HG03457 (cell line): ENCODE measurements at regions not wholly inside any gene's neighbourhood (a gene's known extent, or its start where the extent isn't known, plus 50 kb on each side); places are given as distances from the start of the nearest gene placed in this dataset.

Experiments
- ATAC-seq: cut with Tn5 transposase; IDR thresholded peaks from one replicate; pipeline ENCODE4 v1.9.1; 2021; ENCODE audit warnings: moderate number of reproducible peaks; ENCODE audit not compliant: unreplicated experiment

DNA sequence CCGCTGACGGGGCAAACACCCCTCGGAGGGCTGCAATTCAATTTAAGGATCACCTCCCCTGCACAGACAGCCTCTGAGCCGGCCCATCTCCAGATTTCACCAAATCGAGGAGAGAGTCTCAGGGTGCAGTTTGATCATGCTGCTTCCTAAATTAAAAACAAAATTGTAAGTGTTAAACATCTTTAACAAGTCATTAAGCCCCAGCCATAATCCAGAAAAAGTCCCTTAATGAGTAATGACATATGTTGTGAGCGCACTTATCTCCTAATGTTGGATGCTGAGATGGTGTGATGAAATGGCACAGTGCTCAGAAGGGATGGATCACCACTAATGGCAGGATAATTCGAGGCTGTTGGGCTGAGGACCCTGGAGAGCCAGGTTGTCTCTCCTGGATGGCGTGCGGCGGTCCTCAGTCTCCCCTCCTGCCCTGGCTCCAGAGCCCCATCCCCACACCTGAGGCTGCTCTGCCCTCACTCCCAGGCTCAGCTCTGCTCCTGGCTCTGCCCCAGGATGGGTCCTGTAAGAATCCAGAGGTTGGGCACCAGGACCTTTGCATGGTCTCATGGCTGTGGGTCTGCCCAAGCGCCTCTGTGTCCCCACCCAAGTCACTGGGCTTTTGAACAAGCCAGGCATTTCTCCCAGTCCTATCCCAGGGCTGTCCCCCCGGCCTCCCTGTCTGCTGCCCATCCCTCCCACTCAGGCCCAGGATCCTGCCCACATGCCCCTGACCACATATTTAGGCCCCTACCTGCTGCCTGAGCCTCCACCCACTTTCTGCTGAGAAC lies 224.4 kb upstream of the POU3F1 start:
- ATAC-seq, result no peak

DNA sequence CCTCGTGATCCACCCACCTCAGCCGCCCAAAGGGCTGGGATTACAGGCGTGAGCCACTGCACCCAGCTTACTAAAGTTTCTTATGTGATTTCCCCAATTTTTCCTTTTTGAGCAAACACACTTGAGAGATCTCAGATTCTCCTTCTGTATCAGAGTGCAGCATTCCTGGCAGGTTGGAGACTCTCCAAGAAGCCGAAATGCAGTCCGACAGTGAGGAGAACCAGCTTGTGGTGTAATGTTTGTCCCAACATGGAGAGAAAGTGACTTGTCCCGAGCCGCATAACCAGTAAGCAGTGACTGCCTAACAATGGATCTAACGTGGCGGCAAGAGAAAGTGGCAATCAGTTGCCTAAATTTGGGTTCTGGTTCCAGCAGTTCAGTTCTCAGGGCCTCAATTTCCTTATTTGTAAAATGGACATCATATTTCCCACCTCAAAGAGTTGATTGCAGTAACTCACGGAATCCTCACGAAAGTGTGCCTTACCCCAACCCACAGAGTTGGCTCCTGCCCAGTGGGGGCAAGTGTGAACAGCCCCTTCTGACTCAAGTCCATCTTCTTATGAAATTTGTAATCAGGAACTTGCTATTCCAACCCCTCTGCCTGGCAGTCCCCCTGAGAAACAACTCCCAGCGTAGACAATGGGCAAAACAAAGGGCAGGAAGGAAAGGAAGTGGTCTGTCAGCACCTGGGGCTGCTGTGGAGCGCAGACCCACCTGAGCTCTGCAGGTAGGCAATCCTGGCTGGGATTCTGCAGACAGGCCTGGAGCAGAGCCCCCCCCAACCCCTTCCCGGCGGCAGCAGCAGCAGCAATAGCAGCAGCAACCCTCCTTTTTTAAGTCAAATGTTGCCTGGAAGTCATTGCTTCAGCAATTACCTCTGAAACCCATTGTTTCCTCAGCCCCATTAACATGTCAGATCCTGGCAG lies 223.6 kb upstream of the POU3F1 start:
- no peak for ATAC-seq

DNA sequence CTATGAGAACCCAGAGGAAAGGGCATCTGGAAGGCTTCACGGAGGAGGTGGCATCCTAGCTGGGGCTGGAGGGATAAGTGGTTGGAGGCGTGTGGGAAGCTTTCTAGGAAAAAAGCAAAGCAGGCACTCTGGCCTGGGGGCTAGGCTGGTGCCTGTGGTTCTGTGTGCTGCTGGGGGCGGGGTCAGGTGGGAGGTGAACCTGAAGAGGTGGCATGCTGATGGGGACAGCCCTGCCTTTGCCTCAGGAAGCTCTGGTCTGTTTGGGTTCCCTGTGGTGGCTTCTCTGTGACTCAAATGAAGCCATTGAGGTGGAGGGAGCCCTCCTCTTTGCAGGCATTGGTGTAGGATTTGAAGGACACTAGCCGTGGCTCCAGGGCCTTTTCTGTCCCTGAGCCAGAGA lies 221.6 kb upstream of the POU3F1 start:
- no peak for ATAC-seq

DNA sequence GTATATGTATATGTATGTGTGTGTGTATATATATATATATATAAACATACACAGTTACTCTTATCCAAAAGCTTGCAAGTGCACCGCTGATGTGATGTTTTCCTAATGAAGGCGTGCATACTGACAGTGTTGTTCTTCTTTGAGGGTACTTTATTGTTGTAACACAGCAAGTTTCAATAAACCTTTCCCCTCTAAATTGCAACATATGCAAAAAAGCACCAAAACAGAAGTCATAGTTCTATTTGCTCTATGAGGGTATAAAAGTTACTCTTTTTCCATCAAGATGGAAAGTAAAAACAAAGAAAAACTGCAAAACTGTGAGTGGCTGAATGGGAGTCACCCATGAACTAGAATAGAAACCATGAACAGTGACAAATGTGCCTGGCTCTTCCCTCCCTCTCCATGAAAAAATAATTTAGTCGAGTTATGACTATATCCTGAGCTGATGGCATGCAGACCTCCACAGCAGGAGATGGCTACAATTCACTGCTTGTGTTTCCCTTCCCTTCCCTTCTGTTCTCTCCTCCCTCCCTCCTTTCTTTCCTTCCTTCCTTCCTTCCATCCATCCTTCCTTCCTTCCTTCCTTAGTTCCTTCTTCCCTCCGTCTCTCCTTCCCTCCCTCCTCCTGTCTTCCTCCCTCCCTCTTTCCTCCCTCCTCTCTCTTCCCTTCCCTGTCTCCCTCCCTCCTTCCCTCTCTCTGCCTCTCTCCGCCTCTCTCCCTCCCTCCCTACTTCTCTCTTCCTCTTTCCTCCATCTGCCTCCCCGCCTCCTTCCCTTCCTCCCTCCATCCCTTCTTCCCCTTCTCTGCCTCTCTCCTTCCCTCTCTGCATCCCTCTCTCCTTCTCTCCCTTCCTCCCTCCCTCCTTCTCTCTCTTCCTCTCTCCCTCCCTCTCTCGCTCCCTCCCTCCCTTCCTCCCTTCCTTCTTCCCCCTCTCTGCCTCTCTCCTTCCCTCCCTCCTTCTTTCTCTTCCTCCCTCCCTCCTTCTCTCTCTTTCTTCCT lies 220.7 kb upstream of the POU3F1 start:
- ATAC-seq, result no peak

DNA sequence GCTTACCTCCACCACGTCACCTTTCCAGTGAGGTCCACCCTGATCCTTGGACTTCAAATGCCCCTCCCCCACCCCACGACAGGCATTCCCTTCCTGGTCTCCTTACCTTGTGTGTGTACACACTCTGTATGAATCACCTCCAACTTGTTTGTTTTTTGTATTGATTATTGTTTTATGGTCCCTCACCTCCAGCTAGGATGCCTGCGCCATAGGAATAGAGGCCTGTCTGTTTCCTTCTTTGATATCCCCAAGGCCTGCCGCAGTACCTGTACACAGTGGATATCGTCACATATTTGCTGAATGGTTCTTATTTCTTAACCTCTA lies 219.6 kb upstream of the POU3F1 start:
- ATAC-seq, result no peak

DNA sequence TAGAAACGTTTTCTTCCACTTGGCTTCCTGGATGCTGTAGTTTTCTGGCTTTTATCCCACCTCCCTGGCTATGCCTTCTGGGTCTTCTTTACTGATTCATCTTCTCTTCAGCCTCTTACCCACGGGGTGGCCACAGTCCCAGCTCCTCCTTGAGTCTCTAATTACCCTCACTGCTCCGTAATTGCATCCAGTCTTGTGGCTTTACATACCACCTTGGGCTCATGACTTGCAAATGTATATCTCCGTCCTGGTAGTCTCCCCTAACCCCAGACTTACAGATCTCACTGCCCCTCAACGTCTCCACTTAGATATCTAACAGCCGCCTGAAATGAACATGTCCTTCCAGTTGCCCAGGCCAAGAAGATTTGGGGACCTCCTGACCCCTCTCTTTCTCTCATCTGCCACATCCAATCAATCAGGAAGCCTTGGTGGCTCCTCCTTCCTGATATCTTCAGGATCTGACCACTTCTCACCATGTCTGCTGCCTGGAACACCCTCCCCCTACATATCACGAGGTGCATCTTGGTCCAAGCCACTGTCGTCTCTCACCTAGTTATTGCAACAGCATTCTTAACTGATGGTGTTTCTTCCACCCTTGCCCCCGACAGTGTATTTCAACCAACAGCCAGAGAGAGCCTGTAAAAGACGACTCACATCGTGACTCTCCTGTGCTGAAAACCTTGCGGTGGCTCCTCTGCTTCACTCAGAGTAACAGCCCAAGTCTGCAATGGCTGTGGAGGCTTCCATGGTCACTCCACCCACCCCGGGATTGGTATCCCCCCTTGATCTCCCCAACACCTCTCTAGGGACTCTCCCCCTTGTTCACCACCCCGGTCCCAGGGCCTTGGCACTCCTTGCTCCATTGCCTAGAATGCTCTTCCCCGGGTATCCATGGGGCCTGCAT lies 219.0 kb upstream of the POU3F1 start:
- no peak for ATAC-seq

DNA sequence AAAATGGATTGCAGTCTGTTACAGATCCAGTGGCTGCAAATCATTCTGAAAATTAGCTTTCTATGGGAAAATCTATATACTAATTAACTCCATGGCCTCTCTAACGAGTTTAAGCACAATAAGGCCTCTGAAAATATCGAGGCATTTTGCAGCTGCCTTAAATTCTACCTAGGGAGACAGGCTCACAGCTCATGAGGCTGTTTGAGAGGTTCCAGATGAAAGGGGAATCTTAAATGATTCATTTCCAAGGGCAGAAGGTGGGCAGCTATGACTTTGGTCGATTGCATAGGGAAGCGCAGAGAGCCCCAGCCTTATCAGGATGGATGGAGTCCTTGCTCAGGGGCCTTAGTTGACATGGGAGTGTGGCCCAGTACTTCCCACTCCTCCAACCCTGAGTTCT lies 216.8 kb upstream of the POU3F1 start:
- ATAC-seq, result no peak

DNA sequence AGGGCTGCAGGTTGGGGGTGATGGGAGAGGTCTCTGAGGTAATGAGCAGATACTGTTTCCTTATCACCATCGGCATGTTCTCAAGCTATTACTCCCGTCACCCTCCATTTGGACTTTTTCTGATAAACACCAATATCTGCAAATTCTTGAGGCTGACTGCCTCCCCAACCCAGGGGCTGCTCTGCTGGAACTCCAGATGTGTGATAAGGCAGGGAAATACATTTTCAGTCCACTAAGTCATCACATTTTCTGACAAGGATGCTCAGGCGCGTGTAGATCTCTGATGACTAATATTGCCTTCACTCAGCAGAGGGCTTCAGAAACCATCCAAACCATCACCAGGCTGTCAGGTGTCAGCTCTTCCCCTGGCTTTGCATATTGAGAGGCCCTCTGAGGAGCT lies 215.0 kb upstream of the POU3F1 start:
- no peak for ATAC-seq

DNA sequence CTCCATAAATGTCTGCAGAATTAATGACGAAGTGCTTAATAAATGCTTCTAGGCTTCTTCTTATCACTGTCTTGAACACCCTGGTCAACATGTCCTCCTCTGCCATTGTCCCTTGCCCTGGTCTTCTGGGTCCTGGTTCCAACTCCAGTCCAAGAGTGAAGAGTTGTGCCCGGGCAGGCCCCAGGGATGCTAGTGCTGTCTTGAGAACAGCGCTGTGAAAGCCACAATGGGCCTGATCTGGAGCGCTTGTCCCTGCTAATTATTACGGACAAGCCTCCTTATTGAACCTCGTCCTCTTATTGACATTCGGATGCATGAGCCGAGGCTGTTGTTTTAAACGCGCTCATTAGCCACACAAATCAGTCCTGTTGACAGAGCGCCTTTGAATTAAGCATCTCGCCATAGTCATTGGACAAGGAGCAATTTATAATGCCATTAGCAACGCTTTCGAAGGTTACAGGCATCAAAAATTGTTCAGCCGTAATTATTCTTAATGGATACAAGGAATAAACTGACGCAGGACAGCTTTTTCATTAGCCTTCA lies 211.6 kb upstream of the POU3F1 start:
- no peak for ATAC-seq

DNA sequence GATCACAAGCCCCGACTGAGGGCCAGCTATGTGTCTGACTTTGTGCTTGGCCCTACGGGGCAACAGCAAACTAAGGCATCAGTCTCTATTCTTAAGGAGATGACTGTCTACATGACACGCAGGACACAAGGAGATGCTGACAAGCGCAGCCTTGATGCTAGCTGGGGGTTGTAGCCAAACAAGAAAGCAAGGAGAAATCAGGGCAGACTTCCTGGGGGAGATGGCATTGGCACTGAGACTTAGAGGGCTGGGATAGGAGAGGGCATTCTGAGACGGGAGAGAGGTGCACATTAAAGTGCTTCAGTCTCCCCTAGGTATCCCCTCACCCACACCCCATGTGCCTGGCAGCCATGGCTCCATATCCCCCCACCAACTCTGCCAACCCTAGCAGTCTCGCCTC lies 210.8 kb upstream of the POU3F1 start:
- no peak for ATAC-seq

DNA sequence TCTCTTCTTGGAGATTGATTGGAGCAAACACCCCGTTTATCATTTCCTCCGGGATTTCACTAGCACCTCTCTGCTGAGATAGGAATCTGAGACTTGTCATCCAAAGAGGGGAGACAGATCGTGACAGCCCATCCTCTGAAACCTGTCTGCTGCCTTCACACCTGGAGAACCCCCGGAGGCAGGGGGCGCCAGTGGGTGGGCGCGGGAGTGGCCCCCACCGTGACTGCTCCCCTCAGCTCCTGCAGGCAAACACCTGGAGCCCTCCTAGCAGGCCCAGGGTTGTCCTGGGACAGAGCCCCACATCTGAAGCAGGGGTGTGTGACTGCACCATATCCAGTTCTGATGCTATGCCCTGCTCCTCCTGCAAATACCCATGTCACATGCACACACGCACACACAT lies 209.5 kb upstream of the POU3F1 start:
- no peak for ATAC-seq

DNA sequence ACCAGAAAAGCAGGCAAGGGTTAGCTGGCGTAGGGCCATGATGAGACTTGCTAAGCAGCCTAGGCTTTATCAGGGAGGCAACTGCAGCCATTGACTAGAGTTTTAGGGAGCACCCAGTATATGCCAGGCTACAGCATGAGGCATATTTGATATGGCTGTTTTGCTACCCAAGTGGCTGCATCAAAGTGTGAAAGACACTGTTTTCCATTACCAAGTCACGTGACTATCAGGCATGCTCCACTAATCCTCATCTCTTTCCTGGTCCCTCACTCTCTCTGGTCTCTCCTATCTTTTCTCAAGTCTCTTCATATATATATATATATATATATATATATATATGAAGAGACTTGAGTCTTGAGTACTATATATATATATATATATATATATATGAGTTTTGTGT lies 206.7 kb upstream of the POU3F1 start:
- no peak for ATAC-seq

DNA sequence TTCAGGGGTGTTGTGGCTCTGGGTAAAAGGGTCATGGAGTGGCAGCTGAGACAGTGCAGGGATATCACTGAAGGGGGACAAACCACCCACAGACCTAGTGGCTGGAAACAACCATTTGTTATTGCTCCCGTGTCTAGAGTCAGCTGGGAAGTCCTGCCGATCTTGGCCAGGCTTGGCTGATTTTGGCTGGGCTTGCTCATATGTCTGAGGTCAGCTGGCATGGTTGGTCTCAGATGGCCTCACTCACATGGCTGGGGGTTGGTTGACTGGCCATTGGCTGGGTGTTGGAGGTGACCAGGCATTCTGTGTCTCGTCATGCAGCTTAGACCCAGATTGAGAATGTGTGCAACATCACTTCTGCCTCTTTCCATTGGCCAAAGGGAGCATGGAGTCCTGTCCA lies 203.8 kb upstream of the POU3F1 start:
- no peak for ATAC-seq

DNA sequence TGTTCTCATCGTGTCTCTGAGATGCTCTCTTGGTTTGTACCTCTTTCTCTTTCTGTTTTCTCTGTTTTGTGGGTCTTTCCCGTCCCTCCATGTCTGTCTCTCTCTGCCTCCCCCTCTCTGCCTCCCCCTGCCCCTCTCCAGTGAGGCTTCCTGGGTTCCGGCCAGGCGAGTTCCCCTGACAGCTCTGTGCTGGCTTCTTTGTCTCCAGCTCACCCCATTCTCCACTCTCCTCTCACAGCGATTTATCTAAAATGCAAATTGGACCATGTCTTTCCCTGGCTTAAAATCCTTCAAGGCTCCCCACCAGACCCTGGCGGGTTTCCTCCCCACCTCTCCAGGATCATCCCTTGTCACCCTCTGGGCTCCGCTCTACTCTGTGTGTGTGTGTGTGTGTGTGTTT lies 202.4 kb upstream of the POU3F1 start:
- no peak for ATAC-seq

DNA sequence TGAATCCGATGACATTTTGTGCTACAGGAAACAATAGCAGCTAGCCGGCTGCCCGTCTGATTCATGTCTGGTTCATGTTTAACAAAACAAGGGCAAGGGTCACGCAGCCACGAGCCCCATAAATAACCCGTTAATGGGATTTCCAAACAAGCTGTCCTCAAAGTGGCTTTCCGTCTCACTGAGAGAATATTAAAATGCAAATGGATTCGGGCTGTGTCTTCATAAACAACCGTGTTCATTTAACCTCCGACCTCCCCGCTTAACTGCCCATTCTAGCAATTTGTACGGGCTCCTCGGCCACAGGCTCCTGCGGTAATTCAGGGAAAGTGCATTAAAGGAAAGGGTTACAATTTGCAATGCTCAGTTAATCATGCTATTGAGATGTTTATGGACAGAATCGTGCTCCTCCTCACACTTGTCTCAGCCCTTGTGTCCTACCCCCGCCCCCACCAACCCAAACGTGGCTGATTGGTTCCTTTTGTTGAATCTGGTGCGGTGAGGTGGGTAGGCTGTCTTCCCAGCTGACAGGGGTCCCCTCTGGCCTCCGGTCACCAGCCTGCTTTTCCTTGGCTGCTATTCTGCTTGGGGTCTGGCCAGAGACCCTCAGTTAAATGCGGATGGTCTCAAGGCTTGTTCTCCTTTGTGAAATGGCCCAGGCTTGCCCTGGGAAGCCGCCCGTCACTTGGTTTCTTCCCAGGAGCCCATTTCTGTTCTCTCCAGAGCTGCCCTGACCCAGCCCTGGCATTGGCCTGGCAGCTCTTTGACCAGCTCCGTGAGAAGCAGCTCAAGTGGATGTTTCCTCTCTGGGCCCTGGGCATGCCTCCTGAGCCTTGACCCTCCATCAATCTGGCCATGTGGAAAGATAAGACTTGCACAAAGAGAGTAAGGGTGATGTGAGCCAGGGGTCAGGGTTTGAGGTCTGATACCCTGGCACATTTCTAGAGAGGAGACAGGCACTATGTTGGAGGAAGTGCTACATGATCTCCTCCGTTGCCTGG lies 200.7 kb upstream of the POU3F1 start:
- no peak for ATAC-seq

DNA sequence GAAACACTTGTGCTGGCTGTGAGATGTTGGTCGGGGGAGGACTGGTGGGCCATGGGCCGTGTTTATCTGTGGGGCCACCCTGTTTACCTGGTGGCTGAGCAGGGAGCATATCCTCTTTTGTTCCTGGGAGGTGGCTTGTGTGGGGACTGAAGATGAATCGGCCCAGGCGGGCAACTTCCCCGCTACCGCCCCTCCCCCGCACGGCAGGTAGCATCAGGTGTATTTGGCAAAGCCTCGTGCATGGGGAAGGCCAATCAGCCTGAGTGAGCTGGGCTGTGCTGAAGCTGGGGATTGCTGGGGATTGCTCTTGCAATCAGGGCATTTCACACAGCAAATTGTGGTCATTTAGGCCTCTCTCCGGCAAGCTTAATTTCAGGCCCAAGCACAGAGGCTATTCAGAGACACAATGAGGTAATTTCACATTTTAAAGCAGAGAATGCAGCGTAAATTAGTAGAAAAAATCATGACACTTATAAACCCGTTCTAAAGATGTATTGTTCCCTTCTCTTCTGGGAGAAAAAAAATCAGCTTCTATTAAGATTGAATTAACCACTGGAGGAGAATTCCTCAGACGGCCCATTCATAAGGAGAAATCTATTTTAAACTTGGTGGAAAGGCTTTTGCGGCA lies 197.7 kb upstream of the POU3F1 start:
- ATAC-seq, result no peak

DNA sequence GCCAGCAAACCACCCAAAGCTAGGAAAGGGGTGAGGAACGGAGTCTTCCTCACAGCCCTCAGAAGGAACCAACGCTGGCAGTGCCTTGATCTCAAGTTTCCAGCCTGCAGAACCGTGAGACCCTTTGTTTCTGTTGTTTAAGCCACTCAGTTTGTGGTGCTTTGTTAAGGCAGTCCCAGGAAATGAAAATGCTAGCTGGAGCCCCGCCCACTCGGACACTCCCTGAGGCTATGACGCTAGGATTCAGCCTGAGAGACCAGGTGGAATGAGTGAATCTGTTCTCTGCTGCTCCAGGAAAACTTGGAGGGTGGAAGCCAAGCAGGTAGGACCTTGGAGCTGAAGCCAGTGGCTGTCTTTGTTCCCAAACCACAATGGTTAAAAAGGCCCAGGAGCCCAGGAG lies 196.5 kb upstream of the POU3F1 start:
- no peak for ATAC-seq

DNA sequence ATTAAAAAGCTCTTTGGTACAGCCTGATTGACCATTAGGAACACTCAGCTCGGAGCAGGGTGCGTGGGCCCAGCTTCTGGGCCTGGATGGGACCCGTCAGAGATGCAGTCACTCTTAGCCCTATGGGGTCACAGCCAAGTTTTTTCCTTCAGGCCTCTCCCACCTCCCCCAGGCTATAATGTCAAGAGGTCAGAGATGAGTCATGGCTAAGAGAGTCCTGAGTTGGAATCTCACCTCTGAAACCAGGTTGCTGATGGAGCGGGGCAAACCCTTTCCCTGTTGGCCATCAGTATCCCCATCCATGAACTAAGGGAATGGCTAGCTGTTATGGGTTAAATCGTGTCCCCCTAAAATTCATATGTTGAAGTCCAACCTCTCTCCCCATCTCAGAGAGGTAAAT lies 195.9 kb upstream of the POU3F1 start:
- ATAC-seq, result no peak
